Adrenal gland (tissue), 9 donors: ENCODE measurements at regions not wholly inside any gene's neighbourhood (a gene's known extent, or its start where the extent isn't known, plus 50 kb on each side); places are given as distances from the start of the nearest gene placed in this dataset.

ENCODE experiments used
- DNase-seq, 7 donors: peaks; one replicate each; pipeline ENCODE4 v3.0.0-alpha.2; 2019 to 2020
- H3K27ac ChIP-seq, 5 donors: fragments of 200-600 bp; sonication (generic) in 4 of 5; 1 replicate in 3 of 5; 2 replicates in 2 of 5; pipeline versions ENCODE4 v1.5.1 to v1.8.0; 2016 to 2020; ENCODE audit warnings: mild to moderate bottlenecking in 1 of 5
- H3K27me3 ChIP-seq: fragments of 200-600 bp; 2 replicates; pipeline ENCODE4 v1.8.0; 2021
- H3K36me3 ChIP-seq, 2 donors: fragments of 200-600 bp; replicated peaks in 1 of 2; 1 replicate in 1 of 2; 2 replicates in 1 of 2; pipeline versions ENCODE4 v1.5.1 to v1.8.0; 2018 to 2022
- H3K4me1 ChIP-seq, 2 donors: fragments of 200-600 bp; replicated peaks in 1 of 2; 1 replicate in 1 of 2; 2 replicates in 1 of 2; pipeline versions ENCODE4 v1.5.1 to v1.8.0; 2018 to 2021
- H3K4me3 ChIP-seq, 4 donors: fragments of 200-600 bp; sonication (generic) in 3 of 4; one replicate each; pipeline ENCODE4 v1.5.1; 2016 to 2018
- H3K9me3 ChIP-seq, 3 donors: fragments of 200-600 bp; sonication (generic) in 1 of 3; replicated peaks in 1 of 3; 1 replicate in 2 of 3; 2 replicates in 1 of 3; pipeline versions ENCODE4 v1.5.1 to v1.8.0; 2016 to 2021
- POLR2A ChIP-seq, 2 donors: fragments of 450-650 bp; IDR thresholded peaks; one replicate each; pipeline ENCODE4 v1.6.1; 2017; ENCODE audit warnings: antibody characterized with exemption in 2 of 2, mild to moderate bottlenecking in 2 of 2, moderate library complexity in 1 of 2
- WGBS, 4 donors: extraction: QIAGEN DNeasy Blood & Tissue Kit in 2 of 4; methylation state at CpG; one replicate each; pipeline versions ENCODE4 v1.1.5 to v1.1.7; 2013 to 2017; 5-methylcytosine and 5-hydroxymethylcytosine counted together
- intact Hi-C, 2 donors: fragments of 100-400 bp; cut with DNase I; formaldehyde crosslinking; loops; one replicate each; pipeline versions ENCODE4 v1.14.1 to v1.15.0; 2022 to 2023
- TF ChIP-seq, protein P1 (sequence below), 6 experiments: fragments of 450-650 bp in 4 of 6; fragments of 200-600 bp in 2 of 6; sonication (generic) in 1 of 6; IDR thresholded peaks; 1 replicate in 5 of 6; 2 replicates in 1 of 6; pipeline versions ENCODE4 v1.5.1 to v1.8.0; 2016 to 2021; ENCODE audit warnings: antibody characterized with exemption in 6 of 6, mild to moderate bottlenecking in 2 of 6, moderate library complexity in 1 of 6
- donor health status: healthy with polysubstance abuse.
- donor health status: Bipolar disorder and iron deficiency.
- donor health status: DM: yes; HTN: yes; CAD: no.
- donor health status: DM: no; HTN: no; CAD: no.
- donor health status: DM: no; HTN: no; CAD: no.

DNA sequence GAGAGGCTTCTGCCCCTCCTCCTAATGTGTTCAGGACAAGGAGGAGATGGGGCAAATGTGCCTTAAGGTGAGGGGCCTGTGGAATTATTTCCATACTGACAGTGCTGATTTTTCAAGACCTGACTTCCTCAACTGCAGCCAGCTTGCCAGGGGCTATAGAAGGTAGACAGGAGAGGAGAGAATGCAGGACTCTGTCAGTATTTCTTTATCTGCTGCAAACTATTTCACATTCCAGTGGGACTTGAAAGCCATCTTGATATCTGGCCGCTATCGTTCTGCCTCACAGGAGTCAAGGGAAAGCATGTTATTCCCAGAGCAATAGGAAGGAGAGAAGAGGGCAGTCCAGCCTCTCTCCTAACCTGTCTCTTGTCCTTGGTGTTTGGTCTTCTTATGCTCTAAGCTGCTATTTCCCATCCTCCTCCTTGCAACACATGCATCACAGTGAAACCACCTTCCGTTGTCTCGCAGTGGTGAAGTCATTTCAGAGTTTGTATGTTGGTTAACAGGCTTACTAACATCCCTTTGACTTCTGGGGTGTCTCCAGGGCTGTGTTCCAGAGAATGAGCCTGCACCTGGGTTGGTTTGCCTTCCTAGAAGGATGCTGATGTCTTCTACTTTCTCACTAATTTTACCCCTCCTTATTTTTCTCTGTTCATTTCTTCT, 95.1 kb upstream of the MRPS22 start:
- Histone ChIP-seq H3K9me3 (no peaks in the 10 kb centered on the region), H3K36me3 (no peaks in the 10 kb centered on the region), H3K27me3 (no peaks in the 10 kb centered on the region), H3K27ac (no peak overlapping the region), H3K4me3 (no peak overlapping the region), H3K4me1 (no peaks in the 10 kb centered on the region)
- WGBS, 4 donors, result 90 to 91% (median 91%) methylated on average over 4 of the region's 4 CpGs
- DNase-seq, result peak in 1 of 7 donors; percentile 10
- intact Hi-C loops, result no loop called here
- TF ChIP-seq POLR2A (IDR thresholded peaks at IDR 0.05), result no peak
- TF ChIP-seq, protein P1, sequence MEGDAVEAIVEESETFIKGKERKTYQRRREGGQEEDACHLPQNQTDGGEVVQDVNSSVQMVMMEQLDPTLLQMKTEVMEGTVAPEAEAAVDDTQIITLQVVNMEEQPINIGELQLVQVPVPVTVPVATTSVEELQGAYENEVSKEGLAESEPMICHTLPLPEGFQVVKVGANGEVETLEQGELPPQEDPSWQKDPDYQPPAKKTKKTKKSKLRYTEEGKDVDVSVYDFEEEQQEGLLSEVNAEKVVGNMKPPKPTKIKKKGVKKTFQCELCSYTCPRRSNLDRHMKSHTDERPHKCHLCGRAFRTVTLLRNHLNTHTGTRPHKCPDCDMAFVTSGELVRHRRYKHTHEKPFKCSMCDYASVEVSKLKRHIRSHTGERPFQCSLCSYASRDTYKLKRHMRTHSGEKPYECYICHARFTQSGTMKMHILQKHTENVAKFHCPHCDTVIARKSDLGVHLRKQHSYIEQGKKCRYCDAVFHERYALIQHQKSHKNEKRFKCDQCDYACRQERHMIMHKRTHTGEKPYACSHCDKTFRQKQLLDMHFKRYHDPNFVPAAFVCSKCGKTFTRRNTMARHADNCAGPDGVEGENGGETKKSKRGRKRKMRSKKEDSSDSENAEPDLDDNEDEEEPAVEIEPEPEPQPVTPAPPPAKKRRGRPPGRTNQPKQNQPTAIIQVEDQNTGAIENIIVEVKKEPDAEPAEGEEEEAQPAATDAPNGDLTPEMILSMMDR (IDR thresholded peaks at IDR 0.05), result no peak

DNA sequence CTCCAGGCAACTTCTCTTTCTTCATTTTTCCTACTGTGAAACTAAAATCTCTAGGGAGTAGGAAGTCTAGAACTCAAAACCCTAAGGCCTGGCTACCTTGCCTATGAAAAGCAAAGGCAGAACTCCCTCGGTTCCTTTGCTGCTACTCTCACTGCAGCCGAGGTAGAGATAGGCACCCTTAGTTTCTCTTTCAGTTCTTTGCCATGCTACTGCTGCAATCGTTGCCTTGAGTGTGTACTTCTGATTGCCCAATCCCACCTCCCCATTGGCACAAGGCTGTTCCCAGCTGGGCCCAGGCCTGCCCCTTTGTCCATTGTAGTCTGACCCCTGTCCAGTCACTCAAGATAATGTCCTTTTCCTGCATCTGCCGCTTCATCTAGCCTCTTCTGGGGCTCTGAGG, 92.3 kb upstream of the MRPS22 start:
- WGBS, 4 donors, result 58 to 74% (median 66%) methylated on average over 4 of the region's 4 CpGs

DNA sequence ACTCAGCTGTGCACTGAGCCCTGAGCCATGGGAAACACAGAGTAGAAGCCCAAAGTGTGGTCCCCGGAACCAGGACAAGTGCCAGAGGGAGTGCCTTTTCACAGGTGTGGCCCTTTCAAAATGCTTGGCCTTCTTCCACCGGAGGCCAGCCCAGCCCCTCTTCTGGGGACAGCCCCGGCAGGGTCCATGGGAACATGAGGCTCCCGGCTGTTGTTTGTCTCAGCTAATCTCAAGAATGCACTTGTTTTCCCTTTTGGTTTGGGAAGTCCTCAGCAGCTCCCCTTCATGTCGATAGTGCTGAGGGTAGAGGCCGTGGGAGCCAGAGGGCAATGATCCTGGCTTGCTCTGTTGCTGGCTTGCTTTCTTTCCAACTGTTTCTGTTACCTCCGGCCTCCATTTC, 91.1 kb upstream of the MRPS22 start:
- 81 to 87% (median 85%) methylated on average over 3 to 7 of the region's 7 CpGs for WGBS, 4 donors
- Histone ChIP-seq H3K27me3 (no peaks in the 10 kb centered on the region), H3K36me3 (no peaks in the 10 kb centered on the region), H3K4me3 (no peak overlapping the region), H3K27ac (no peak overlapping the region), H3K4me1 (no peaks in the 10 kb centered on the region), H3K9me3 (no peaks in the 10 kb centered on the region)
- TF ChIP-seq, protein P1 (IDR thresholded peaks at IDR 0.05), result no peak
- TF ChIP-seq POLR2A (IDR thresholded peaks at IDR 0.05), result no peak
- DNase-seq, result peak in 1 of 7 donors; percentile 10
- intact Hi-C loops, result no loop called here

More for the DNA sequence above, 92.3 kb upstream of the MRPS22 start:
- H3K9me3 ChIP-seq, result no peaks in the 10 kb centered on the region
- H3K27me3 ChIP-seq, result no peaks in the 10 kb centered on the region
- DNase-seq, result peak in 6 of 7 donors; percentile 37 to 77 (median 64)
- no peak overlapping the region for H3K27ac ChIP-seq
- no peaks in the 10 kb centered on the region for H3K4me1 ChIP-seq
- H3K4me3 ChIP-seq, result no peak overlapping the region
- no peaks in the 10 kb centered on the region for H3K36me3 ChIP-seq
- intact Hi-C loops, result no loop called here
- TF ChIP-seq, protein P1 (IDR thresholded peaks at IDR 0.05), result no peak
- TF ChIP-seq POLR2A (IDR thresholded peaks at IDR 0.05), result no peak

DNA sequence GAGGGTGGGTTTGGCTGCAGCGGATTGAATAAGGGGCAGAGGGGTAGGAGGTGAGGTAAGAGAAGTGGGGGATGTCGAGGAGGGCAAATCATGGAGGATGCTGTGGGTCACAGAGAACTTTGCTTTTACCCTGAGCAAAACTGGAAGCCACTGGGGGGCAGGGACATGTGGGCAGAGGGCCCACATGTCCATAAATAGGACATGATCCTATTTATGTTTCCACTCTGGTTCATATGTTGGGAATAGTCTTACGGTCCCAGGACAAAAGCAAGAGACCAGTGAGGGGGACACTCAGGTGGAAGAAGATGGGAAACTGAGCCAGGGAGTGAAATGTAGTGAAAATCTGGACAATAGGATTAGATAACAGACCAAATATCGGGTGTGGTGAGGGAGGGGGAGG, 85.5 kb upstream of the MRPS22 start:
- no peak overlapping the region for H3K4me3 ChIP-seq
- no peaks in the 10 kb centered on the region for H3K36me3 ChIP-seq
- no peaks in the 10 kb centered on the region for H3K27me3 ChIP-seq
- no peak for DNase-seq
- no peak overlapping the region for H3K27ac ChIP-seq
- TF ChIP-seq POLR2A (IDR thresholded peaks at IDR 0.05), result no peak
- TF ChIP-seq, protein P1 (IDR thresholded peaks at IDR 0.05), result no peak
- 75 to 84% (median 77%) methylated on average over 4 of the region's 4 CpGs for WGBS, 4 donors
- no peaks in the 10 kb centered on the region for H3K9me3 ChIP-seq
- intact Hi-C loops, result no loop called here
- no peaks in the 10 kb centered on the region for H3K4me1 ChIP-seq
